Kidney epithelial cell (primary cell): ENCODE measurements at regions not wholly inside any gene's neighbourhood (a gene's known extent, or its start where the extent isn't known, plus 50 kb on each side); places are given as distances from the start of the nearest gene placed in this dataset.

Source experiments
- DNase-seq: peaks from one replicate; pipeline ENCODE4 v3.0.0-alpha.2; 2010; ENCODE audit warnings: low read depth
- H3K27me3 ChIP-seq: 2 replicates; pipeline ENCODE4 v1.6.0; 2011; ENCODE audit warnings: low read length; ENCODE audit not compliant: control insufficient read depth, insufficient read depth
- H3K36me3 ChIP-seq: 2 replicates; pipeline ENCODE4 v1.5.1; 2011; ENCODE audit warnings: low read length; ENCODE audit not compliant: control insufficient read depth, insufficient read depth
- H3K4me3 ChIP-seq: 2 replicates; pipeline ENCODE4 v1.5.1; 2011; ENCODE audit warnings: low read depth, mild to moderate bottlenecking, control low read depth, low read length
- TF ChIP-seq, protein P1 (sequence below): IDR thresholded peaks from 2 replicates; pipeline ENCODE4 v1.5.1; 2011; ENCODE audit warnings: mild to moderate bottlenecking, moderate library complexity, low read length, control low read depth, inconsistent platforms; ENCODE audit not compliant: insufficient read depth, poor library complexity, severe bottlenecking

GRCh38 chr2:208927867-208928266 lies 496.0 kb upstream of the MAP2 start:
- TF ChIP-seq, protein P1, sequence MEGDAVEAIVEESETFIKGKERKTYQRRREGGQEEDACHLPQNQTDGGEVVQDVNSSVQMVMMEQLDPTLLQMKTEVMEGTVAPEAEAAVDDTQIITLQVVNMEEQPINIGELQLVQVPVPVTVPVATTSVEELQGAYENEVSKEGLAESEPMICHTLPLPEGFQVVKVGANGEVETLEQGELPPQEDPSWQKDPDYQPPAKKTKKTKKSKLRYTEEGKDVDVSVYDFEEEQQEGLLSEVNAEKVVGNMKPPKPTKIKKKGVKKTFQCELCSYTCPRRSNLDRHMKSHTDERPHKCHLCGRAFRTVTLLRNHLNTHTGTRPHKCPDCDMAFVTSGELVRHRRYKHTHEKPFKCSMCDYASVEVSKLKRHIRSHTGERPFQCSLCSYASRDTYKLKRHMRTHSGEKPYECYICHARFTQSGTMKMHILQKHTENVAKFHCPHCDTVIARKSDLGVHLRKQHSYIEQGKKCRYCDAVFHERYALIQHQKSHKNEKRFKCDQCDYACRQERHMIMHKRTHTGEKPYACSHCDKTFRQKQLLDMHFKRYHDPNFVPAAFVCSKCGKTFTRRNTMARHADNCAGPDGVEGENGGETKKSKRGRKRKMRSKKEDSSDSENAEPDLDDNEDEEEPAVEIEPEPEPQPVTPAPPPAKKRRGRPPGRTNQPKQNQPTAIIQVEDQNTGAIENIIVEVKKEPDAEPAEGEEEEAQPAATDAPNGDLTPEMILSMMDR, result no peak
- Histone ChIP-seq H3K27me3 (no peaks in the 10 kb centered on the region), H3K4me3 (no peak overlapping the region), H3K36me3 (no peaks in the 10 kb centered on the region)
- DNase-seq, result no peak

GRCh38 chr2:208929139-208929864 lies 494.5 kb upstream of the MAP2 start:
- Histone ChIP-seq H3K36me3 (no peaks in the 10 kb centered on the region), H3K4me3 (no peak overlapping the region), H3K27me3 (no peaks in the 10 kb centered on the region)
- peak; percentile 21 for DNase-seq
- TF ChIP-seq, protein P1, result no peak

DNA sequence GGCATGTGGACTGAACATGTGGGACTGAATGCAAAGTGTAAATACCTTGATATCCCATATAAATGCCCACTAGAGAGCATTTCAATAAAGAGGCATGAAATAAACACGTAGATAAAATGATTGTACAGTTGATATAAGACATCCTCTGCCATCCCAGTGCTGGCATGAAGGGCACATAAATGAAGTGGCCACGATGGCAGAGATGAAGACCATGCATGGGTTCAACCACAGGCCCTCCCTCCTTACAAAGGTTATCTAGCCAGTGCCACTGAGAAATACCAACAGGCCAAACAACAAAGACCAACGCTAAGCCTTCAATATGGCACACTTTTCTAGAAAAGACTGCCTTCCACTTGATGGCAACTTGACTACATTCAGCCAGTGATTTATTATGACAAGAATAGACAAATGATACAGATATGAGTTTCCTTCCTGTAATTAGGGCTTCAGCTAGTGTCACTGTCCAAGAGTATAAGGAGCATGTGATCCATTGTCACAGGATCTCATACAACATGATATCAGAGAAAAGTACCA lies 493.9 kb upstream of the MAP2 start:
- Histone ChIP-seq H3K36me3 (no peaks in the 10 kb centered on the region), H3K27me3 (no peaks in the 10 kb centered on the region), H3K4me3 (no peak overlapping the region)
- no peak for DNase-seq
- TF ChIP-seq, protein P1, result no peak

GRCh38 chr2:208935531-208935930 lies 488.3 kb upstream of the MAP2 start:
- TF ChIP-seq, protein P1, result no peak
- no peak for DNase-seq
- no peak overlapping the region for H3K4me3 ChIP-seq
- no peaks in the 10 kb centered on the region for H3K36me3 ChIP-seq
- H3K27me3 ChIP-seq, result no peaks in the 10 kb centered on the region

DNA sequence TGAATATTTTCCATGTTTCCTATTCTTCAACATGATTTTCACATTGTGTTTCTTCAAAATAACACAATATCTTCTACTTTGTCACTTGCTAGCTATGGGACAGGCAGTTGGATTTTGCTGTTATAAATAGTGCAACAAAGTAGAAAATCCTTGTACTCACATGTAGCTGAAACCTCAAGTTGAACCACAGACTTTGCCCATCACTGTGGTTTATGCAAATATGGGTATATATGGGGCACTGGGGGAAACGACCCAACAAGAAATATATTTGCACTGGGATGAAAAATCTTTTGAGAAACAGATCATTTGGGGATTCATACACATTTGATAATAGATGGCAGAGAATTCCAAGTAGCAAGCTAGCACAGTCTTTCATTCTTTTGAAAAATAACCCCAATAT lies 486.3 kb upstream of the MAP2 start:
- TF ChIP-seq, protein P1, result no peak
- DNase-seq, result no peak
- no peaks in the 10 kb centered on the region for H3K36me3 ChIP-seq

GRCh38 chr2:208939852-208940251 lies 484.0 kb upstream of the MAP2 start:
- H3K4me3 ChIP-seq, result no peak overlapping the region
- no peaks in the 10 kb centered on the region for H3K27me3 ChIP-seq
- H3K36me3 ChIP-seq, result no peaks in the 10 kb centered on the region
- DNase-seq, result peak; percentile 10
- TF ChIP-seq, protein P1, result no peak

More for the DNA sequence above, 486.3 kb upstream of the MAP2 start:
- Histone ChIP-seq H3K4me3 (no peak overlapping the region), H3K27me3 (no peaks in the 10 kb centered on the region)
